ENCODE measurements at regions not wholly inside any gene's neighbourhood (a gene's known extent, or its start where the extent isn't known, plus 50 kb on each side); places are given as distances from the start of the nearest gene placed in this dataset.
A peak's percentile ranks its signal among the peaks of the same experiment; 100 is the strongest.

DNA sequence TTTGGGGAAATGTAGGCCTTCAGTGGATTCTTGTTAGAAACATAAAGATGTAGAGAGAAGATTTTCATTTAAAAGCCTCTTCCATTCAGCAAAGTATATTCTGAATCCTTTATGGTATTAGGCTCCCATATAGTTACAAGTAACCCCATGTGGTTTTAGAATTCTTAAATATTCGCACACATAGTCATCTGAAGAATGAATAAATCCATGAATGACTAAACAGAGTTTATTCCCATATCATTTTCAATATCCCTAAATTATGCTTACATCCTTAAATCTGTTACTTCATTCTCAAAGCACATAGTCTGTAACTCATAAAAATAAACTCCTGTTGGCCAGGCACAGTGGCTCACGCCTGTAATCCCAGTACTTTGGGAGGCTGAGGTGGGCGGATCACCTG lies 962.1 kb downstream of the KCNJ18 start:
- H3K27ac ChIP-seq: no peak overlapping the region
- TF ChIP-seq CTCF (conservative IDR thresholded peaks at IDR 0.05): no peak
- no peak for TF ChIP-seq ZFX (IDR thresholded peaks at IDR 0.05)

- no peak for TF ChIP-seq ZFX (IDR thresholded peaks at IDR 0.05)
- TF ChIP-seq CTCF (conservative IDR thresholded peaks at IDR 0.05): no peak
These were observed 977.4 kb downstream of the KCNJ18 start for GRCh38 chr17:22669721-22670120.

DNA sequence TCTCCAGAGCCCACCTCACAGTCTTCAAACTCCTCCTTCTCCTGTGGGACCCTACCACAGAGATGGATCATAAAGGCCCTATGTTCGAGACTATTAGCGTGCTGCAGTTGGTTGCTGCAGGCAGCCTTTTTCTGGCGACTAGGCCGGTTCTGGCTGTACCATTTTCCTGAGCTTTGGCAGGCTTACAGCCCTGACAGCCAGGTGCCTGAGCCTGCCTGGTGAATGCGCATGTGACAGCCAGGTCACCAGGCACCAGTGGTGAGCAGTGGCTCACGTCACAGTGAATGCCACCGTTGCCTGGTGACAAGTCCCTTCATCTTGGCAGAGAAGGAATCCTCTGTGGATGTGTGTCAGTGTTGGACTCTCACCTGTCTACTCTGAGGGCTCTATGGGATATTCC lies 978.8 kb downstream of the KCNJ18 start:
- H3K27ac ChIP-seq: no peak overlapping the region
- TF ChIP-seq CTCF (conservative IDR thresholded peaks at IDR 0.05) (no peak), ZFX (IDR thresholded peaks at IDR 0.05) (no peak)

More at GRCh38 chr17:22669721-22670120, 977.4 kb downstream of the KCNJ18 start:
- H3K27ac ChIP-seq: no peak overlapping the region

DNA sequence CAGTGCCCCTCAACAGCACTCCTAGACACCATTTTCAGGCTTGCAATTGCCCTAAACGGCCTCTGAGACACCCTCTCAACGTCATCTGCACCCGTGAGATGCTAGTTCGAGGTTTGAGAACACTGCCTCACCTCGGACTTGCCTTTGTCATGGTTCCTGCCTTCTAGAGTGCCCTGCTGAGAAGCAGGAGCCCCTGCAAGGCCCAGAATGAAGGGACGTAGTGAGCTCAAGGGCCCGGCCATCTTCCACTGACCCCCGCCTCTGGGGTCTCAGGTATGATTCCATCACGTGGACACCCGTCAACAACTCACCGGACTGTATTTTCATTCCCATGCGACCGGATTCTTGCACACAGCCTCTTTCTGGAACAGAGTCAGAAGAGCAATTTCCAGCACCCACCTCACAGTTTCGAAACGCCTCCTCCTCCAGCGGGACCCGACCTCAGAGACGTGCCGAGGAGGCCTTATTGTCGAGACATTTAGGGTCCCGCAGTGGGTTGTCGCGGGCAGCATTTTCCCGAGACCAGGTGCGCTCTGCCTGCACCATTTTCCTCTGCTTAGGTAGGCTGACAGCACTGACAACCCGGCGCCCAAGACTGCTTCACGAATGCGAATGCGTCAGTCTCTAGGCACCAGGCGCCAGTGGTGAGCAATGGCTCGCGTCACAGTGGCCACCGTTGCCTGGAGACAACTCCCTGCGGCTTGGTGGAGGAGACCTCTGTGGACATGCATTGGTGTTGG lies 999.9 kb downstream of the KCNJ18 start:
- TF ChIP-seq ZFX (IDR thresholded peaks at IDR 0.05) (no peak), CTCF (conservative IDR thresholded peaks at IDR 0.05) (no peak)
- no peak overlapping the region for H3K27ac ChIP-seq

DNA sequence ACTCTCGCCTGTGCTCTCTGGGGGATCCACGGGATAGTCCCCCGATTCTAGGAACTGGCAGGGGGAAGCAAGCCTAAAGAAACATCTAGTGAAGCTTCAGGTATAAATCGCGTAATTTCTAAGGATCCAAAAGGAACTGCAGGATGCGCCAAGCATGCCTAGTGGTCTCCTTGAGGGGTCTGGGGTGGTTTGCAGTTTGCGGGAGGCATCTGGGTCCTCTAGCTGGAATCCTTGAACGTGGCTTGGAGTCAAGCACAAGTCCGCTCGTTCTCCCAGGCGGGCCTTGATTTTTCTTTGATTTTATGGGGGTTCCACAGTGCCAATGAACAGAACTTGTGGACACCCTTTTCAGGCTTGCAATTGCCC lies 1000.5 kb downstream of the KCNJ18 start:
- TF ChIP-seq CTCF (conservative IDR thresholded peaks at IDR 0.05) (no peak), ZFX (IDR thresholded peaks at IDR 0.05) (no peak)
- H3K27ac ChIP-seq: no peak overlapping the region

GRCh38 chr17:22694362-22695227 lies 1002.3 kb downstream of the KCNJ18 start:
- TF ChIP-seq ZFX (IDR thresholded peaks at IDR 0.05): no peak
- TF ChIP-seq CTCF (conservative IDR thresholded peaks at IDR 0.05): peak; percentile 88
- no peak overlapping the region for H3K27ac ChIP-seq

GRCh38 chr17:22695228-22695619 lies 1002.9 kb downstream of the KCNJ18 start:
- no peak overlapping the region for H3K27ac ChIP-seq
- TF ChIP-seq ZFX (IDR thresholded peaks at IDR 0.05): no peak
- TF ChIP-seq CTCF (conservative IDR thresholded peaks at IDR 0.05): peak; percentile 63
